Activated gamma-delta T cell (primary cell): ENCODE measurements at regions not wholly inside any gene's neighbourhood (a gene's known extent, or its start where the extent isn't known, plus 50 kb on each side); places are given as distances from the start of the nearest gene placed in this dataset.
"Not testable (repeated sequence)": the region's sequence is repeated elsewhere in the genome, so short reads cannot be mapped to it uniquely, and the experiment has no call there.

Source experiments
- DNase-seq: peaks from one replicate; lab custom pipeline; 2025; lab: John Stamatoyannopoulos, UW

DNA sequence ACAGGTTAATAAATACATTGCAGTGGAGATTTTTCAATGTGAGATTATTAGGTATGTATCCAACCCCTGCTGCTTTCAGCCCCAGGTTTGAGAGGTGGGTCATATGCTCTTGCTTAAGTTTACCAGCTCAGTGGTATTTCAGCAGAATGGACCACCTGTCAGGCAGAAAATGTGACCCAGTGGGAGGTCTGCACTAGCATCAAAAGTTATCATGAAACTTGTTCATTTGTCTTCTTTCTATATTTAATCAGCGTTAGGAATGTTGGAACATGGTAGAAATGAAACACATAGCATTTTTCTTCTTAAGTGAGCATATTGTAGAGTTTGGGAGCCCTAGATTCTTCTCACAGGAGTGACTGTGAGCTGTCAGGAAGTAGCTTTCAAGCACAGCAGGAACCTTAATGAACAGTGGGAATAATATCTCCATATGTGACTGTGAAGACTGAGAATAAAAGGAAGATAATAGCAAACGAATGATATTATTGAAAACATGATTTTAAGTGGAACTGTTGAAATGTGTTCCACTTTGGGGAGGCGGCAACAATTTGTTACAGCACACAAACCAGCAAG lies 596.9 kb upstream of the CDH6 start:
- no peak for DNase-seq

DNA sequence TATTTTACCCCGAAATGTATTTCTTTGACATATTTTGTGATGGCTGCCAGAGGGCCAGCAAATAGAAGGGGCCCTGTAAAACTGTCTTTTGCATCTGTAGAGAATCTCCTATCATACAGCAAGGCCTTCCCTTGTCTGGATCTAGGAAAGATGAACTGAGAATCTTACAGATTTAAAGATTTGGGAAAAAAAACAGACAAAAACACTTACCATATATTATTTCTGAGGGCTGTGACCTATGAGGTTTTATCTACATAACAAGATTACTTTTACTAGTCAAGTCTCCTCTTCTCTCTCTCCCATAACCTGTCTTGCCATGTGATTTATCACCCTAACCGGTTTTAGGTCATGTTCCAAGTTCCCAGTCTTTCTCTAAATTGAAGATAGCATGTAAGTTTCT lies 599.2 kb upstream of the CDH6 start:
- DNase-seq, result no peak

DNA sequence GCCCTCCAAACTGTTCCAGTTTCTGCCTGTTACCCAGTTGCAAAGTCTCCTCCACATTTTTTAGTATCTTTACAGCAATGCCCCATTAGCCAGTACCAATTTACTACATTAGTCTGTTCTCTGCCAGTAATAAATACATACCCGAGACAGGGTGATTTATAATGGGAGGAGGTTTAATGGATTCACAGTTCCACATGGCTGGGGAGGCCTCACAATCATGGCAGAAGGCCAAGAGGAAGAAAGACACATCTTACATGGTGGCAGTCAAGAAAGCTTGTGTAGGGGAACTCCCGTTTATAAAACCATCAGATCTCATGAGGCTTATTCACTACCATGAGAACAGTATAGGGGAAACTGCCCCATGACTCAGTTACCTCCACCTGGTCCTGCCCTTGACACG lies 600.7 kb upstream of the CDH6 start:
- DNase-seq, result no peak

DNA sequence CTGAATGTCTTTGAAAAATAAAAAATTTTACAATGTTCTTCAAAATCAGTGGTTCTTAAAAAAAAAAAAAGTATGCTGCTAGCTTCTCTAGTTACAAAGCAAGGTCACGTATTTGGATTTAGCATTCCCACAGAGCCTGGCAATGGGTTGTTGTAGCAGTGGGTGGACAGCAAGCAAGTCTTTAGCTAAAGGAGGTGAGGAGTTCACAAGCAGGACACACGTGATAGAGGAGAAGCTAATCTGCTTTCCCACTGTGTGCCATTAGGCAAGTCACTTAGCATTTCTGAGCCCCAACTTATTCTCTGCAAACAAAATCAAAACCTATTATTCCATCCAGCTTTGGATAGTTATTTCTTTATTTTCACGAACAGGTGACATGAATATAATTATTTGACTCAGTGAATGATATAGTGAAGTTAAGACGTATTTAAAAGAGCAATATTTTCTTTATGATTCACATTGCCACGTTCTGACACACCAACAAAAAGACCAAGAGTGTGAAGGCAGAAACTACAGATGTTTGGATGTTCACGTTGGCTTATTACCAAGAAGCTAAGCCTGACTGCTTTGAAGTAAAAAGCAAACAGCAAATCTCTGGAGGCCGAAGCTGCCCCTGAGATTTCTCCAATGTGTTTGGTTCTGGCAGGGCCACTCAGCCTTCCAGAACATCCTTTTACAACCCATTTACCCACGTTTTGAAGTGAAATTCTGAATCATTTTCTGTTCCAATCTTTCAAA lies 612.1 kb upstream of the CDH6 start:
- no peak for DNase-seq

DNA sequence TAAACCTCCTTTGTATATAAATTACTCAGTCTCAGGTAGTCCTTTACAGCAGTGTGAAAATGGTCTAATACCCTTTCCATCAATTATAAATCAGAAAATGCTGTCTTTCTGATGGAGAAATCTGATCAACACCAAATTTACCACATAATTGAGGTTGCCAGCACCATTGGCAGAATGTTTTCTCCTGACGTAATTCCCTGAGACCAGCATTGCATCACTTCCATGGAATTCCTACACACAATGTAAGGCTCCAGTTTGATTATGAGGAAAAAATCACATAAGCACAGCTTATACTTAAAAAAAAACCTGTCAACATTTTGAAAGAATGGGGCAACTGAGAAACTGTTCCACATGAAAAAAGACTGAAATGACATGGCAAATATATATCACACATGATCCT lies 618.7 kb upstream of the CDH6 start:
- no peak for DNase-seq

DNA sequence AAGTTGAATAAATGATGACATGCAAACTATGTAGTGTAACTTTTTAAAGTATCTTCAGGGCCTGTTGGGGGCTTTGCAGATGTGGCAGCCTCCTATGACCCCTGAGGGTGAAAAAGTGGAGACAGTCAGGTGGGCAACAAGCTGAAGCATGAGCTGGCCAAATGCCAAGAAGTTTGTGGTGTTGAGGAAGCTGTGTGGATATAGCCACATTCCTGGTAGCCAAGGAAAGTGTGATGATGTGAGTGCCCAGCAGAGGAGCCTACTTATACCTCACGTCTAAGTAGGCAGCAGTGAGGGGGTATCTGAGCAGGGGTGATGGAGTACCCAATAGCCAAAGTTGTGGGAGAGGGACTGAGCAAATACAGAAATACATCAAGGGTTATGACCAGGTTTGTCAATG lies 621.2 kb upstream of the CDH6 start:
- DNase-seq, result no peak

DNA sequence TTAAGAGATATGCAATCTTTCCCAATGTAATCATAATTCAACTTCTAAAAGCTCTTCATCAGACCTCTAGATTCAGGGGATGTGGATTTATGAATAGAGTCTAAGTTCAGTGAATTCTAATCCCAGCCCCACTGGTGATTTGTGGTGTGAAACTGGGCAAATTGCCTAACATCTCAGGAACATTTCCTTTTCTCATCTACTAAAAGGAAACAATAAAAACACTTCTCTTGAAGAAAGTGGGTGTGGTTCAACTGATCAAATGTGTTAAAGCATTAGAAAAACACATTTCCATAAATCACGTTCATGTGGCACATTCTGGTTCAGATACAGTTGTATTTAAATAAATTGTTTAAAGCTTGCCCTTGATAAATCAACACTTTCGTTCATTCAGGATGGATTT lies 631.7 kb upstream of the CDH6 start:
- DNase-seq, result no peak

DNA sequence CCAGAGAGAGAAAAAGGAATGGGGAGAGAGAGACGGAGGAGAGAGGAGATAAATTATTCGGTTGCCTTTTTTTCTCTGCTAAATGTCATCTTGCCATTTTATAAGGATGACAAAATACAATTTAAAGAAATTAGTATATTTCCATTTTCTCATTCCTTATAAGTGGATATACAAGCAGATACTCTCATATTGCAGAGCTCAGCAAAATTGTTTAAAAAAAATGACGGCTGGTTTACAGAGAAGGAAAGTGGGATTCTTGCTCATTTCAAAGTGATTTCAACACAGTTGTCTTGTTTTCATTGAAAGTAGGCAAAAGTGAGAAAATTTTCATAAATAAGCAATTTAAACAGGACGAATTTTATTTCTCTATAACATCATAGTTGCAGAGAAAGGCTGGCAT lies 641.9 kb upstream of the CDH6 start:
- no peak for DNase-seq

DNA sequence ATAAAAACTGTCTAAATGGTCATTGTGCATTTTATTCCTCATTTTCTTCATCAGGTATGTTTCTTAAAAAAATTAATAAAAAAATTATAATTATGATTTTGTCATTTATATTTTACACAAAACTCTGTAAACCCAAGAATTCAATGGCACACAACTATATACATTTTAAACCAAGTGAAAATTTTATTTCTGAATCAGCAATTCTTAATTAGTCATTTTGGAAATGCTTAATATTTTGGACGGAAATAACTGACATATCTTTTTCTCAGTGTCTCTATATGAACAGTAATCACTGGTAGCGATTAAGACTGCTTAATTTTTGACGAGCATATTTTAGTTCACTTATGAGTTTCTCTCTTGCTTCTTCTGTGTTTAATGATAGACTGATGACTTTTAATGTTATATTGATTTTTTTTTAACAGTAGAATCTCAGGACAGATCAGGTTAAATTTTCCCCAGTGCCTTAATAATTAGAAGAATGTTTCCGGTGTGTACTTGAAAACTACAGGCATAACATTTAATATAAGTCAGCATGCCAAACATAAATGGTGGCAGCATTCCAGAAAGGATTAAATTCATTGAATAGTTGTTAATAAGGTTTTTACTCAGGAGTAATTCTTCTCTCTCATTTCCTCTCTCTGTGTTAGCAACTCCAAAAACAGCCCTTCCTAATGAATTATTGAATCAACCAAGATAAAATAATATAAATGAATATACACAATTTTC lies 644.7 kb upstream of the CDH6 start:
- DNase-seq, result no peak

DNA sequence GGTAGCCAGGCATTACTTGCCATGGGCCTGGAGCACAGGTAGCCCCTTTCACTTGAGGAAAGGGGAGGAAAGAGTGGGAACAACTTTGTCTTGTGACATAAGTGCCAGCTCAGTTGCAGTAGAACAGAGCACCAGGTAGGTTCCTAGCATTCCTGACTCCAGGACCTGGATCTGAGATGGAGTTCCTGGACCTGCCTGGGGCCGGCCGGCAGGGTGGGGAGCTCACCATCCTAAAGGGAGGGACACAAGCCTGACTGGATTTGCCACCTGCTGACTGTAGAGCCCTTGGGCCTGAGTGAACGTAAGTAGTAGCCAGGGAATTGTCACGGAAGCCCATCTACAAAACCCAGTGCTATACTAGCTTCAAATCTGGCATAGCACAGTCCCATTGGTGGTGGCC lies 653.3 kb upstream of the CDH6 start:
- DNase-seq, result no peak

DNA sequence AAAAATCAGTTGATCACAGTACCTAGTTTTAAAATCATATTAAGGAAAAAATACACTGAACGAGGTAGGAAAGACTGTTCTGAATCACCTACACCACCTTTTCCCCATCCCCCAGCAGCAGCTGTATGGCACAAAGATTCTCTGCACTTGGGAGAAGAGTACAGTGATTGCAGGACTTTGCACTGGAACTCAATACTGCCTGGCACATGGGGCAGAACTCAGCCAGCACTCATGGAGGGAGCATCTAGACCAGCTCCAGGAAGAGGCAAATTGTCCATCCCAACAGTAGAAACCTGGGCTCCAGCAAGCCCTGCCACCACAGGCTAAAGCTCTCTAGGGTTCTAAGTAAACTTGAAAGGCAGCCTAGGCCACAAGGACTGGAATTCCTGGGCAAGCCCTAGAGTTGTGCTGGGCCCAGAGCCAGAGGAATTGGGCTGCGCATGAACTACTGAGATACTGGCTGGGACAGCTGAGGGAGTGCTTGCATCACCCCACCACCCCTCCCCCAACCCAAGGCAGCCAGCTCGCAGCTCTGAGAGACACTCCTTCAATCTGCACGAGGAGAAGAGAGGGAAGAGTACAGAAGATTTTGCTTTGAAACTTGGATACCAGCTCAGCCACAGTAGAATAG lies 654.4 kb upstream of the CDH6 start:
- no peak for DNase-seq

DNA sequence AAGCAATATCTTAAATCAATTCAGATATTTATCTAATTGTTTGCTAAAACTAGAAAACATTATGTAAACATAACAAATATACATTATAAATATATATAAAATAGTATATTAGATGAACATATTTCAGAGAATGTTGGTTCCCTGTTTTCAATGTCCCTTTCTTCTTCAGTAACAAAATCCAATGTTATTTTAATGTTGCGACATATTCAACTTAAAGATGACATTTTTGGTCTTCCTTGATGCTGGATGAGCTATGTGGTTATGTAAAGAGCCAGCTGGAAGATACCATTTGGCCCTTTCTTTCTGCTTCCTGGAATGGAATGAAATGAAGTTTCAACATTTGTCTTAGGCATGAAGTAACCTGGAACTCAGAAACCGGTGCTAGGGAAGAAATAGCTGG lies 668.1 kb upstream of the CDH6 start:
- no peak for DNase-seq

DNA sequence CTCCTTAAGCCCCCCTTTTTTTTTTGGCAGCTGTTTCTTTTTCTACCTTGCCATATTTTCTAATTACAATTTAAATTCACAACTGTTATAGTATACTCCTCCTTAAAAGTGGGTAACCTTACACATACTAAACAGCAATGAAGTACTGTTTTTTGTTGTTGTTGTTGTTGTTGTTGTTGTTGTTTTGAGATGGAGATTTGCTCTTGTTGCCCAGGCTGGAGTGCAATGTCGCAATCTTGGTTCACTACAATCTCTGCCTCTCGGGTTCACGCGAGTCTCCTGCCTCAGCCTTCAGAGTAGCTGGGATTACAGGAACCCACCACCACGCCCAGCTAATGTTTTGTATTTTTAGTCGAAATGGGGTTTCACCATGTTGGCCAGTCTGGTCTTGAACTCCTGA lies 669.1 kb upstream of the CDH6 start:
- no peak for DNase-seq

DNA sequence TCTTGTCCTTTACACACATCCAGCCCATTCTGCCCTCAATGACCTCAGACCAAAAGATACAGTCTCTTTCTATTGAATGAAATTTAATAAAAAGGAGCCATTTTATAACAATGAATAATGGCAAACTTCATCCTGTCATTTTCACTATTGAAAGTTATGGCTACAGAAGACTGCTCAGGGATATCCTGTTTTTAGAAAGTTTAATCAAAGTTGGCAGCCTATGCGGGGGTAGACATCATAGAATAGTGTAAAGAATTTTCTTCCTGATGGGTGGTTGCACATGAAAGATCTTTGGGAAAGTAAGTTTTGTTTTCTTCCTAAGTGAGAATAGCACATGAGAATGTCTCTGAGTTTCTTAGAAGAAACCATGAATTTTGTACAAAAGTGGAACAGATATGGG lies 670.4 kb upstream of the CDH6 start:
- no peak for DNase-seq

DNA sequence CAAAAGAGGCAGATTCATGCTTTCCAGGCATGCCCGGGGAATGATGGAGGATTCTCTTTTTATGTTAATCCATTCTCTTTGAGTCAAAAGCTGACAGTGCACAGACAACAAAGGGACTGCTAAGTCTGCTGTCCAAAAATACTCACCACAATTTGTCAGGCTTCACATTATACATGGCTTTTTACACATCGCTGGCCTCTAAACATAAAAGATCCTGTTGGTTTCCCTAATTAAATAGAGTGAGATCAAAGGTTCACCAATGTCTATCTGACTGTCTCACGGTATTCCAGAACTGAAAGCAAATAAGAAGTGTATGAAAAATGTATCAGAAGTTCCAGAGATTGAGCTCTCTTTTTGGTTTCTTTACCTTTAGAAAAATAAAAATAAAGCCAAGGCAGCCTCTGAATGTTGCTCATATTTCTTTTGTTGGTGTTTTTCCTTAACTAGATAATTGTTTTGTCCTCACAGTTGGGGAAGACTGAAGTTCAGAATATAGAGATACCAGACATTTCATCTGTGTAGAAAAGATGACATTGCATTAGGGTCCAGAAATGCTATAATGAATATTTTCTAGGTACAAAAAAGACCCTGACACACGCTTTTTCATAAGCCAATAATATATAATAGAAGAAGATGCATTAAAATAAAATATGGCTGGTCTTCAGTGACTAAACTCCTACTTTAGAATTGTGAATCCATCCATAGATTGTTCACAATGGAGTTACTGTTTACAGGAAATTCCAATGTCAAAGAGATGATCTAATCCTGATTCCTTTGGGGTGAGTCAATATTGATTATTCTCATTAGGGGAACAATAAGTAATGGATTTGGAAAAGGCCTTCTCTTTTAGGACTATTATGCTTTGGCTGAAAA lies 688.2 kb upstream of the CDH6 start:
- no peak for DNase-seq

DNA sequence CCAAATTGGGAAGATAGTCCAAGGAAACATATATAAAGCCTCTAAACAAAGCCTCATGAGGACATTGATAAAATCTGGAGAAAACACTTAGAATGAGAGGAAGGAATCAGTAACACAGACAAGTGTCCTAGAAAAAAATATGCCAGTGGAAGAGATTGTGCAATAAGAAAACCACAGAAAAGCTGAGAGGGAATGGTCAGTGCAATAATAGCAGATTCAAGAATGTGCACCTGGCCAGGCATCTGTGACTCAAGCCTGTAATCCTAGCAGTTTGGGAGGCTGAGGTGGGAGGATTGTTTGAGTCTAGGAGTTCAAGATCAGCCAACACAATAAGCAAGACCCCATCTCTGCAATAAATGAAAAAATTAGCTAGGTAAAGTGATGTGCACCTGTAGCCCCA lies 691.2 kb upstream of the CDH6 start:
- no peak for DNase-seq

DNA sequence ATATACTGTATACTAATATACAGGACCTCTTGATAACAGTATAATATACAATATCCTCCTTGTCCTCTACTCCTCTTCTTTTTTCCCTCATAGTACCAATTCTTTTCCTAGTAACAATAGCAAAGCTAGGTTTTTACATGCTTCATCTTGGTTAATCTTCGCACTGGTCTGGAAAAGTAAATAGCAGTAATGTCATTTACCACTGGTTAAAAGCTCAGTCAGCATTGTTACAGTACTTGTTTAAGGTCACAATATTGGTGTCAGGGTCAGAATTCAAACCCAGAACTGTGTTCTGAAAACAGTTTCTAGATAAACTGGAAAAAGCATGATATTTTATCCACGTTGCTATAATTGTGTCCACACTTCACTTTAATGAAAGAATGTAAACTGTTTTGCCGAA lies 692.4 kb upstream of the CDH6 start:
- no peak for DNase-seq

DNA sequence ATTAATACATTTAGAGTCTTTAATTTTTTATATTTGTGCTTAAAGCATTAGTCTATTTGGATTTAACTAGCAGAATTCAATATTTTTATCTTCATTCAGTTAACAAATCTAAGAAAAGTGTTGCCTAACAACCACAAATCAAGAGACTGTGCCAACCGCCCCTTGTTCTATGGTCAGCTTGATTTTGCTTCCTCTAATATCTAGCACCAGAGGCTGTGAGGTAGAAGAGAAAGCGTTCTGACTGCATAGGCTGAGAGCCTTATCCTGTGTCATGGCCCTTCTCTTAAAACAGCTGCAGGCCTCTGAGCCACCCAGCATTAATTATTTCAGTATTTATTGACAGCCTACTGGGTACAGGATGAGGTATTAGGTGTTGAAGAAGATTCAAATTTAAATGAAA lies 693.0 kb upstream of the CDH6 start:
- DNase-seq, result no peak

DNA sequence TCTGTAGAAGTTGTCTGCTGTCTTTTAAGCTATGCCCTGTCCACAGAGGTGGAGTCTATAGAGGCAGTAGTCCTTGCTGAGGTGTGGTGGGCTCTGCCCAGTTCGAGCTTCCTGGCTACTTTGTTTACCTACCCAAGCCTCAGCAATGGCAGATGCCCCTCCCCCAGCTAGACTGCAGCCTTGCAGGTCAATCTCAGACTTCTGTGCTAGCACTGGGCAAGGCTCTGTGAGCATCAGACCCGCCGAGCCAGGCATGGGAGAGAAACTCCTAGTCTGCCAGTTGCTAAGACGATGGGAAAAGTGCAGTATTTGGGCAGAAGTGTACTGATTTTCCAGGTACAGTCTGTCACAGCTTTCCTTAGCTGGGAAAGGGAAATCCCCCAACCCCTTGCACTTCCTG lies 694.1 kb upstream of the CDH6 start:
- no peak for DNase-seq

DNA sequence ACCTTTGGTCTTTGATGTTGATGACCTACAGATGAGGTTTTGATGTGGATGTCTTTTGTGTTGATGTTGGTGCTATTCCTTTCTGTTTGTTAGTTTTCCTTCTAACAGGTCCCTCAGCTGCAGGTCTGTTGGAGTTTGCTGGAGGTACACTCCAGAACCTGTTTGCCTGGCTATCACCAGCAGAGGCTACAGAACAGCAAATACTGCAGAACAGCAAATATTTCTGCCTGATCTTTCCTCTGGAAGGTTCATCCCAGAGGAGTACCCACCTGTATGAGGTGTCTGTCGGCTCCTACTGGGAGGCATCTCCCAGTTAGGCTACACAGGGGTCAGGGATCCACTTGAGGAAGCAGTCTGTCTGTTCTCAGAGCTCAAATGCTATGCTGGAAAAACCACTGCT lies 694.5 kb upstream of the CDH6 start:
- no peak for DNase-seq

DNA sequence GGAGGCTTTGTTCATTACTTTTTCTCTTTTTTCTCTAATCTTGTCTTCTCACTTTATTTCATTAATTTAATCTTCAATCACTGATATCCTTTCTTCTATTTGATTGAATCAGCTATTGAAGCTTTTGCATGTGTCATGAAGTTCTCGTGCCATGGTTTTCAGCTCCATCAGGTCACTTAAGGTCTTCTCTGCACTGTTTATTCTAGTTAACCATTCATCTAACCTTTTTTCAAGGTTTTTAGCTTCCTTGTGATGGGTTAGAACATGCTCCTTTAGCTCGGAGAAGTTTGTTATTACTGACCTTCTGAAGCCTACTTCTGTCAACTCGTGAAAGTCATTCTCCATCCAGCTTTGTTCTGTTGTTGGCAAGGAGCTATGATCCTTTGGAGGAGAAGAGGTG lies 695.0 kb upstream of the CDH6 start:
- not testable (repeated sequence) for DNase-seq

DNA sequence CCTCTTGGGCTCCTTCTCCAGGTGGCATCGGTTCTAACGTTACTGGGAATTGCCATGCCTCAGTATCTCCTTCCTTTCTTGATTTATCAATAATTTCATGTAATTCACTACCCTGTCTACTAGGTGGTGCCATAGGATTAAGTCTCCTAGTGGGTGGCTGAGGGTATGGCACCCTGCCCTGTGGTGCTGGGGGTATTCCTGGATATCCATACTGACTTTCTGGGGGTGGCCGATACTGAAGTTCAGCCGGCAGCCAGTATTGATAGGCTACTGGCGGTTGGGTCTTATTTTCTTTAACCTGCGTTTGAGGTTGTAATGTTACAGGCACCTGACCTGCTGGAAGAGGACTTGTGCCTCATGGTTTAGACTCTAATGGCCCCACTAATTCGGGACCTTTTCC lies 699.4 kb upstream of the CDH6 start:
- not testable (repeated sequence) for DNase-seq
